ENCODE measurements at regions not wholly inside any gene's neighbourhood (a gene's known extent, or its start where the extent isn't known, plus 50 kb on each side); places are given as distances from the start of the nearest gene placed in this dataset.

DNA sequence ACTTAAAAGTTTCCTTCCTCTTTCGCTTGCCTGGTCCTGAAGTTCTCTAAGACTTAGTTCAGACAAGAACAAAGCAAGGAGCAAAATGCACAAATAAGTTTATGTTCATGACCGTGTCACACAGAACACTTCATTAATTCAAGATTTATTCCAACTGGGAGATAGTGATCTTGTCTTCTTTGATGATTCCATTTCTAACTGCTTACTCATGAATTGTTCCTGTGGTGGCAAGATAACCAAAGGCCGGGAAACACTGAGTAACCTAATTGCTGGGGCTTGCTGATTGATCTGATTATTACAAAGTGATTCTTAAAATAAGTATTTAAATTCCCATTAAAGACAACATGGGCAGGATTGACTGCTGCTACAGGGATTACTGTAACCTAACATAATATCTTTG lies 1462.9 kb upstream of the RAG2 start:
- Mint-ChIP-seq H3K4me1 (no peaks in the 10 kb centered on the region), H3K36me3 (peaks cover 52% of the 10 kb centered on the region), H3K27ac (no peak overlapping the region), H3K27me3 (ENCODE audit: low read depth) (peaks cover 7% of the 10 kb centered on the region; the same call in 1 of the 2 replicates), H3K9me3 (peaks cover 62% of the 10 kb centered on the region), H3K4me3 (no peak overlapping the region)
- DNase-seq (ENCODE audit: low spot score) (no peak), ATAC-seq (no peak)
- TF ChIP-seq PRRX2 (CRISPR knock-in tag; IDR thresholded peaks at IDR 0.05), result no peak
- TF ChIP-seq JUN (CRISPR knock-in tag; IDR thresholded peaks at IDR 0.05), result no peak
- TF ChIP-seq NR1H2 (CRISPR knock-in tag; IDR thresholded peaks at IDR 0.05), result no peak
- no peak for TF ChIP-seq SMAD3 (CRISPR knock-in tag; IDR thresholded peaks at IDR 0.05; ENCODE audit: borderline replicate concordance)
- TF ChIP-seq, protein P1, sequence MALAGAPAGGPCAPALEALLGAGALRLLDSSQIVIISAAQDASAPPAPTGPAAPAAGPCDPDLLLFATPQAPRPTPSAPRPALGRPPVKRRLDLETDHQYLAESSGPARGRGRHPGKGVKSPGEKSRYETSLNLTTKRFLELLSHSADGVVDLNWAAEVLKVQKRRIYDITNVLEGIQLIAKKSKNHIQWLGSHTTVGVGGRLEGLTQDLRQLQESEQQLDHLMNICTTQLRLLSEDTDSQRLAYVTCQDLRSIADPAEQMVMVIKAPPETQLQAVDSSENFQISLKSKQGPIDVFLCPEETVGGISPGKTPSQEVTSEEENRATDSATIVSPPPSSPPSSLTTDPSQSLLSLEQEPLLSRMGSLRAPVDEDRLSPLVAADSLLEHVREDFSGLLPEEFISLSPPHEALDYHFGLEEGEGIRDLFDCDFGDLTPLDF (CRISPR knock-in tag; IDR thresholded peaks at IDR 0.05), result no peak
- no peak for TF ChIP-seq NFE2L1 (CRISPR knock-in tag; IDR thresholded peaks at IDR 0.05)
- no peak for TF ChIP-seq TEAD4 (CRISPR knock-in tag; IDR thresholded peaks at IDR 0.05)
- no peak for TF ChIP-seq ZNF232 (CRISPR knock-in tag; IDR thresholded peaks at IDR 0.05)
- no peak for TF ChIP-seq OVOL2 (CRISPR knock-in tag; IDR thresholded peaks at IDR 0.05; ENCODE audit: borderline replicate concordance)
- TF ChIP-seq, protein P2, sequence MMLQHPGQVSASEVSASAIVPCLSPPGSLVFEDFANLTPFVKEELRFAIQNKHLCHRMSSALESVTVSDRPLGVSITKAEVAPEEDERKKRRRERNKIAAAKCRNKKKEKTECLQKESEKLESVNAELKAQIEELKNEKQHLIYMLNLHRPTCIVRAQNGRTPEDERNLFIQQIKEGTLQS (CRISPR knock-in tag; conservative IDR thresholded peaks at IDR 0.05), result no peak
- no peak for TF ChIP-seq ZNF317 (CRISPR knock-in tag; IDR thresholded peaks at IDR 0.05; ENCODE audit: borderline replicate concordance, low read depth)
- TF ChIP-seq, protein P3, sequence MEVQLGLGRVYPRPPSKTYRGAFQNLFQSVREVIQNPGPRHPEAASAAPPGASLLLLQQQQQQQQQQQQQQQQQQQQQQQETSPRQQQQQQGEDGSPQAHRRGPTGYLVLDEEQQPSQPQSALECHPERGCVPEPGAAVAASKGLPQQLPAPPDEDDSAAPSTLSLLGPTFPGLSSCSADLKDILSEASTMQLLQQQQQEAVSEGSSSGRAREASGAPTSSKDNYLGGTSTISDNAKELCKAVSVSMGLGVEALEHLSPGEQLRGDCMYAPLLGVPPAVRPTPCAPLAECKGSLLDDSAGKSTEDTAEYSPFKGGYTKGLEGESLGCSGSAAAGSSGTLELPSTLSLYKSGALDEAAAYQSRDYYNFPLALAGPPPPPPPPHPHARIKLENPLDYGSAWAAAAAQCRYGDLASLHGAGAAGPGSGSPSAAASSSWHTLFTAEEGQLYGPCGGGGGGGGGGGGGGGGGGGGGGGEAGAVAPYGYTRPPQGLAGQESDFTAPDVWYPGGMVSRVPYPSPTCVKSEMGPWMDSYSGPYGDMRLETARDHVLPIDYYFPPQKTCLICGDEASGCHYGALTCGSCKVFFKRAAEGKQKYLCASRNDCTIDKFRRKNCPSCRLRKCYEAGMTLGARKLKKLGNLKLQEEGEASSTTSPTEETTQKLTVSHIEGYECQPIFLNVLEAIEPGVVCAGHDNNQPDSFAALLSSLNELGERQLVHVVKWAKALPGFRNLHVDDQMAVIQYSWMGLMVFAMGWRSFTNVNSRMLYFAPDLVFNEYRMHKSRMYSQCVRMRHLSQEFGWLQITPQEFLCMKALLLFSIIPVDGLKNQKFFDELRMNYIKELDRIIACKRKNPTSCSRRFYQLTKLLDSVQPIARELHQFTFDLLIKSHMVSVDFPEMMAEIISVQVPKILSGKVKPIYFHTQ (CRISPR knock-in tag; IDR thresholded peaks at IDR 0.05), result no peak
- TF ChIP-seq ZBTB21 (CRISPR knock-in tag; IDR thresholded peaks at IDR 0.05; ENCODE audit: borderline replicate concordance), result no peak
- TF ChIP-seq GRHL2 (CRISPR knock-in tag; IDR thresholded peaks at IDR 0.05; ENCODE audit: insufficient replicate concordance, severe bottlenecking), result no peak
- no peak for TF ChIP-seq TP53 (CRISPR knock-in tag; IDR thresholded peaks at IDR 0.05)
- TF ChIP-seq SMAD4 (CRISPR knock-in tag; IDR thresholded peaks at IDR 0.05), result no peak
- no peak for TF ChIP-seq MYBL2 (CRISPR knock-in tag; IDR thresholded peaks at IDR 0.05)
- ChIA-PET POLR2A (no interaction called here), CTCF (no interaction called here)

DNA sequence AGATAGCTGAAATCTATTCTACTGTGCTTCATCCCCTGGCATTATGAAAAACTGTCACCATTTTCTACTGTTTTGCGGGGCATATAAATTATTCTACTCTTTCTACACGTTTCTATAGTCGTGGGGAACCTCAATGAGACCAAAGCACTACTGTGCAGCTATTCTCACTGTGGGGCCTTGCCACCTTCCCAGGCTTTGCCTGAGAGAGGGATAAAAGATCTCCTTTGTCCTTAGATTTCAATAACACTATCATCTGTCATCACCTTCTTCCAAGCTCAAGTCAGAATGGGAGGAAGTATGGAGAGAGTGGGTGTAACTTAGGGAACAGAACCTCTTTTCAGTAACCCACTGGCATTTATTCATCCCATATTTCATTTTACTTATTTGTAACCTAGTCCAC lies 1462.1 kb upstream of the RAG2 start:
- CTCF ChIA-PET, result no interaction called here
- H3K4me3 Mint-ChIP-seq, result no peak overlapping the region
- H3K27me3 Mint-ChIP-seq (ENCODE audit: low read depth), result peaks cover 7% of the 10 kb centered on the region; the same call in 1 of the 2 replicates
- H3K27ac Mint-ChIP-seq, result no peak overlapping the region
- no peaks in the 10 kb centered on the region for H3K4me1 Mint-ChIP-seq
- DNase-seq (ENCODE audit: low spot score) (no peak), ATAC-seq (no peak)
- H3K36me3 Mint-ChIP-seq, result peaks cover 50% of the 10 kb centered on the region
- H3K9me3 Mint-ChIP-seq, result peaks cover 60% of the 10 kb centered on the region
- POLR2A ChIA-PET, result no interaction called here
- TF ChIP-seq, protein P4, sequence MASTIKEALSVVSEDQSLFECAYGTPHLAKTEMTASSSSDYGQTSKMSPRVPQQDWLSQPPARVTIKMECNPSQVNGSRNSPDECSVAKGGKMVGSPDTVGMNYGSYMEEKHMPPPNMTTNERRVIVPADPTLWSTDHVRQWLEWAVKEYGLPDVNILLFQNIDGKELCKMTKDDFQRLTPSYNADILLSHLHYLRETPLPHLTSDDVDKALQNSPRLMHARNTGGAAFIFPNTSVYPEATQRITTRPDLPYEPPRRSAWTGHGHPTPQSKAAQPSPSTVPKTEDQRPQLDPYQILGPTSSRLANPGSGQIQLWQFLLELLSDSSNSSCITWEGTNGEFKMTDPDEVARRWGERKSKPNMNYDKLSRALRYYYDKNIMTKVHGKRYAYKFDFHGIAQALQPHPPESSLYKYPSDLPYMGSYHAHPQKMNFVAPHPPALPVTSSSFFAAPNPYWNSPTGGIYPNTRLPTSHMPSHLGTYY (CRISPR knock-in tag; IDR thresholded peaks at IDR 0.05), result no peak
- no peak for TF ChIP-seq FOXK1 (CRISPR knock-in tag; IDR thresholded peaks at IDR 0.05)
- TF ChIP-seq, protein P5, sequence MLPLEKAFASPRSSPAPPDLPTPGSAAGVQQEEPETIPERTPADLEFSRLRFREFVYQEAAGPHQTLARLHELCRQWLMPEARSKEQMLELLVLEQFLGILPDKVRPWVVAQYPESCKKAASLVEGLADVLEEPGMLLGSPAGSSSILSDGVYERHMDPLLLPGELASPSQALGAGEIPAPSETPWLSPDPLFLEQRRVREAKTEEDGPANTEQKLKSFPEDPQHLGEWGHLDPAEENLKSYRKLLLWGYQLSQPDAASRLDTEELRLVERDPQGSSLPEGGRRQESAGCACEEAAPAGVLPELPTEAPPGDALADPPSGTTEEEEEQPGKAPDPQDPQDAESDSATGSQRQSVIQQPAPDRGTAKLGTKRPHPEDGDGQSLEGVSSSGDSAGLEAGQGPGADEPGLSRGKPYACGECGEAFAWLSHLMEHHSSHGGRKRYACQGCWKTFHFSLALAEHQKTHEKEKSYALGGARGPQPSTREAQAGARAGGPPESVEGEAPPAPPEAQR (CRISPR knock-in tag; IDR thresholded peaks at IDR 0.05), result no peak
- TF ChIP-seq, protein P6, sequence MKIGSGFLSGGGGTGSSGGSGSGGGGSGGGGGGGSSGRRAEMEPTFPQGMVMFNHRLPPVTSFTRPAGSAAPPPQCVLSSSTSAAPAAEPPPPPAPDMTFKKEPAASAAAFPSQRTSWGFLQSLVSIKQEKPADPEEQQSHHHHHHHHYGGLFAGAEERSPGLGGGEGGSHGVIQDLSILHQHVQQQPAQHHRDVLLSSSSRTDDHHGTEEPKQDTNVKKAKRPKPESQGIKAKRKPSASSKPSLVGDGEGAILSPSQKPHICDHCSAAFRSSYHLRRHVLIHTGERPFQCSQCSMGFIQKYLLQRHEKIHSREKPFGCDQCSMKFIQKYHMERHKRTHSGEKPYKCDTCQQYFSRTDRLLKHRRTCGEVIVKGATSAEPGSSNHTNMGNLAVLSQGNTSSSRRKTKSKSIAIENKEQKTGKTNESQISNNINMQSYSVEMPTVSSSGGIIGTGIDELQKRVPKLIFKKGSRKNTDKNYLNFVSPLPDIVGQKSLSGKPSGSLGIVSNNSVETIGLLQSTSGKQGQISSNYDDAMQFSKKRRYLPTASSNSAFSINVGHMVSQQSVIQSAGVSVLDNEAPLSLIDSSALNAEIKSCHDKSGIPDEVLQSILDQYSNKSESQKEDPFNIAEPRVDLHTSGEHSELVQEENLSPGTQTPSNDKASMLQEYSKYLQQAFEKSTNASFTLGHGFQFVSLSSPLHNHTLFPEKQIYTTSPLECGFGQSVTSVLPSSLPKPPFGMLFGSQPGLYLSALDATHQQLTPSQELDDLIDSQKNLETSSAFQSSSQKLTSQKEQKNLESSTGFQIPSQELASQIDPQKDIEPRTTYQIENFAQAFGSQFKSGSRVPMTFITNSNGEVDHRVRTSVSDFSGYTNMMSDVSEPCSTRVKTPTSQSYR (CRISPR knock-in tag; IDR thresholded peaks at IDR 0.05), result no peak
- TF ChIP-seq, protein P7, sequence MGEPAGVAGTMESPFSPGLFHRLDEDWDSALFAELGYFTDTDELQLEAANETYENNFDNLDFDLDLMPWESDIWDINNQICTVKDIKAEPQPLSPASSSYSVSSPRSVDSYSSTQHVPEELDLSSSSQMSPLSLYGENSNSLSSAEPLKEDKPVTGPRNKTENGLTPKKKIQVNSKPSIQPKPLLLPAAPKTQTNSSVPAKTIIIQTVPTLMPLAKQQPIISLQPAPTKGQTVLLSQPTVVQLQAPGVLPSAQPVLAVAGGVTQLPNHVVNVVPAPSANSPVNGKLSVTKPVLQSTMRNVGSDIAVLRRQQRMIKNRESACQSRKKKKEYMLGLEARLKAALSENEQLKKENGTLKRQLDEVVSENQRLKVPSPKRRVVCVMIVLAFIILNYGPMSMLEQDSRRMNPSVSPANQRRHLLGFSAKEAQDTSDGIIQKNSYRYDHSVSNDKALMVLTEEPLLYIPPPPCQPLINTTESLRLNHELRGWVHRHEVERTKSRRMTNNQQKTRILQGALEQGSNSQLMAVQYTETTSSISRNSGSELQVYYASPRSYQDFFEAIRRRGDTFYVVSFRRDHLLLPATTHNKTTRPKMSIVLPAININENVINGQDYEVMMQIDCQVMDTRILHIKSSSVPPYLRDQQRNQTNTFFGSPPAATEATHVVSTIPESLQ (CRISPR knock-in tag; IDR thresholded peaks at IDR 0.05), result no peak
- TF ChIP-seq, protein P8, sequence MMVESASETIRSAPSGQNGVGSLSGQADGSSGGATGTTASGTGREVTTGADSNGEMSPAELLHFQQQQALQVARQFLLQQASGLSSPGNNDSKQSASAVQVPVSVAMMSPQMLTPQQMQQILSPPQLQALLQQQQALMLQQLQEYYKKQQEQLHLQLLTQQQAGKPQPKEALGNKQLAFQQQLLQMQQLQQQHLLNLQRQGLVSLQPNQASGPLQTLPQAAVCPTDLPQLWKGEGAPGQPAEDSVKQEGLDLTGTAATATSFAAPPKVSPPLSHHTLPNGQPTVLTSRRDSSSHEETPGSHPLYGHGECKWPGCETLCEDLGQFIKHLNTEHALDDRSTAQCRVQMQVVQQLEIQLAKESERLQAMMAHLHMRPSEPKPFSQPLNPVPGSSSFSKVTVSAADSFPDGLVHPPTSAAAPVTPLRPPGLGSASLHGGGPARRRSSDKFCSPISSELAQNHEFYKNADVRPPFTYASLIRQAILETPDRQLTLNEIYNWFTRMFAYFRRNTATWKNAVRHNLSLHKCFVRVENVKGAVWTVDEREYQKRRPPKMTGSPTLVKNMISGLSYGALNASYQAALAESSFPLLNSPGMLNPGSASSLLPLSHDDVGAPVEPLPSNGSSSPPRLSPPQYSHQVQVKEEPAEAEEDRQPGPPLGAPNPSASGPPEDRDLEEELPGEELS (CRISPR knock-in tag; IDR thresholded peaks at IDR 0.05), result no peak

Data from WTC11 (cell line).